Skin epidermis (tissue), 12 donors: ENCODE measurements at regions not wholly inside any gene's neighbourhood (a gene's known extent, or its start where the extent isn't known, plus 50 kb on each side); places are given as distances from the start of the nearest gene placed in this dataset.

ENCODE experiments used
- H3K27ac ChIP-seq, 21 experiments: fragments of 200-600 bp; sonication (generic) in 11 of 21; one replicate each; pipeline ENCODE4 v1.5.0; 2020; ENCODE audit warnings: mild to moderate bottlenecking in 3 of 21, inconsistent platforms in 2 of 21, moderate library complexity in 2 of 21
- H3K4me3 ChIP-seq, 7 experiments: fragments of 200-600 bp; sonication (generic) in 2 of 7; one replicate each; pipeline ENCODE4 v1.5.0; 2020; ENCODE audit warnings: inconsistent platforms in 2 of 7, mild to moderate bottlenecking in 2 of 7, moderate library complexity in 1 of 7

DNA sequence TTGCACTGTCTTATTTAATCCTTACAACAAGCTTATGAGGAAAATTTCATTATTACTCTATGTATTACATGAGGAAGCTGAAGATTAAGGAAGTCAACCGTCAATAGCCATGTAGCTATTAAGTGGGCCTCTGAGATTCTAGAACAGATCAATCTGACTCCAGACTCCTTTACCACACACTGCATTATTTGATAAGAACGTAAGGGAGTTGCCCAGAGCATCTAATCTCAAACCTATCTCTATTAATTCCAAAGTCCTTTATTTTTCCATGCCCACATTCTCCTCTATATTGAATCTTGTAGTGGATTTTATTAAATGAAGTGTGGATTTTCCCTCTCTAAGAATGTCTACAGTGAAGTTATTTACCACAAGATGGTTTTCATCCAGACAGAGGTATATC, 118.2 kb upstream of the MTAP start:
- H3K27ac ChIP-seq = peak overlapping the region in 13 of 21 experiments; percentile 2 to 72 (median 42)
- no peak overlapping the region for H3K4me3 ChIP-seq

DNA sequence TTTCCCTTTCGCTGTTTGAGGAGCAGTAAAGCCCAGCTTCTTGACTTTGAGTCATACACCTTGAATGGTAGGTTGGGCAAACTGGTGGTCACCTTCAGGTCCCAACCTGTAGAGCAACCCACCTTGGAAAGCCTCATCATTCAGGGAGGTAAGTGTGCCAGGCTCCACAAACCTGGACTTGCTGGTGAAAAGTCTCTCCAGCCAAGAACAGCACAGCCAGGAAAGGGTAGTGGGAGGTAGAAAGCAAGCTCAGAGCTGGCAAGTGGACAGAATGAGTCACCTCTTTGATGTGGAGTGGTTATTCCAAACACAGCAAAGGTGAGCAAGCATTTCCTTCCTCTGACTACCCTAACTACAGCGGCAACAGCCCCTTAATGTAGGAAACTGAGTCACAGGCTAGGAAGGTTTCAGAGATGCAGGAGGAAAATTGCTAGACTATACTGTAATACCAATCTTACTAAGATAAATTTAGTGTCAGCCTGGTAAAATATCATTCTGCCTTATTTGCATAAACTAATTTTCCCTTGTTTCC, 117.5 kb upstream of the MTAP start:
- Histone ChIP-seq H3K27ac (peak overlapping the region in 11 of 21 experiments; percentile 25 to 72 (median 49)), H3K4me3 (no peak overlapping the region)

DNA sequence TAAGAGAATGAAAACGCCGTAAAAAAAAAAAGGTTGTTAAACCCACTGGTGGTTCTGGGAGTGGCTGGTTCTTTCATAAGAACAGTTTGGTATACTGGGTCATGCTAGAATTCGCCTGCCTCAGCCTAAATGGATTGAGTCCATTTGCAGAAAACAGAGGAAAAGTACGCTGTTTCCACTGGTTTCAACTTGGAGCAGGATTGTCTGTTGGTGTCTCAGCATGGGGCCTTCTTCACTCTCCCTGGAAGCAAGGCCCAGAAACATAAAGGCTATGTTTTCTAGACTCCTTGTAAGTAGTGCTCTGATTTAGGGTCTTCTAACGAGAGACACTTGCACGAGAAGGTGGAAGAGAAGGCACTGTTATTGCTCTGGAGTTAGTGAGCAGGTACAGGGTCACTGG, 116.9 kb upstream of the MTAP start:
- no peak overlapping the region for H3K4me3 ChIP-seq
- H3K27ac ChIP-seq = peak overlapping the region in 10 of 21 experiments; percentile 6 to 62 (median 48)

DNA sequence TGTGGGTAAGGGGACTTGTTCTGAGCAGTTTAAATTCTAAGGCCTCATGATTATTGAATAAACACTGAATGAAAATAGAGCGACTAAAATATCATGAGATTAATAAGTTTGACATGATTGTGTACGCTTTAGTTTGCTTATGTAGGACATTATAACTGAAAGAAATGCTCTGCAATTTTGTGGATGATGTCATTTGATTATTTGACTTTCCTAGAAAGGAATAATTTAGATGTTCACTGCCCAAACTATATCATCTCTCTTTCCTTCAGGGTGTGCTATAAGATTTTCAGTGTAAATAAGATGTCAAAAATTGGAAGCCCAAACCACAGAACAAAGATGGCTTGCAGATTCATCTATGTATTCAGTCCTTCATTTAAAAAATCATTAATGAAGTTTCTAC, 115.7 kb upstream of the MTAP start:
- H3K27ac ChIP-seq = no peak overlapping the region
- H3K4me3 ChIP-seq = no peak overlapping the region

DNA sequence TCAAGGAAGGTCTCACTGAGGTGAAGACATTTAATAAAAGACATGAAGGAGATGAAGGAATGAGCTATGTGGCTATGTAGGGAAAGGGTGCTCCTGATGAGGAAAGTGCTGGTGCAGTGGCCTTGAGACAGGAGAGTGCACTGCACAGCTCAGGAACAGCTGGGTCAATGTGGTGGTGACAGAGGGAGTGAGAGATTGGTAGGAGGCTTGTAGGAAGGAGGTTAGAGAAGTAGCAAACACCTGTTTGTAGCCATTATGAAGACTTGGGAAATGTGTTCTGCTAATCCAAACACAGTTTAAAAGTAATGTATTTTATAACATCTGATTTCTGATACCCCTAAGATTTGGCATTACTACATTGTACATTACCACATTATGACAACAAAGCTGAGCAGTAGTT, 115.1 kb upstream of the MTAP start:
- peak overlapping the region in 6 of 21 experiments; percentile 3 to 75 (median 62) for H3K27ac ChIP-seq
- H3K4me3 ChIP-seq = no peak overlapping the region

DNA sequence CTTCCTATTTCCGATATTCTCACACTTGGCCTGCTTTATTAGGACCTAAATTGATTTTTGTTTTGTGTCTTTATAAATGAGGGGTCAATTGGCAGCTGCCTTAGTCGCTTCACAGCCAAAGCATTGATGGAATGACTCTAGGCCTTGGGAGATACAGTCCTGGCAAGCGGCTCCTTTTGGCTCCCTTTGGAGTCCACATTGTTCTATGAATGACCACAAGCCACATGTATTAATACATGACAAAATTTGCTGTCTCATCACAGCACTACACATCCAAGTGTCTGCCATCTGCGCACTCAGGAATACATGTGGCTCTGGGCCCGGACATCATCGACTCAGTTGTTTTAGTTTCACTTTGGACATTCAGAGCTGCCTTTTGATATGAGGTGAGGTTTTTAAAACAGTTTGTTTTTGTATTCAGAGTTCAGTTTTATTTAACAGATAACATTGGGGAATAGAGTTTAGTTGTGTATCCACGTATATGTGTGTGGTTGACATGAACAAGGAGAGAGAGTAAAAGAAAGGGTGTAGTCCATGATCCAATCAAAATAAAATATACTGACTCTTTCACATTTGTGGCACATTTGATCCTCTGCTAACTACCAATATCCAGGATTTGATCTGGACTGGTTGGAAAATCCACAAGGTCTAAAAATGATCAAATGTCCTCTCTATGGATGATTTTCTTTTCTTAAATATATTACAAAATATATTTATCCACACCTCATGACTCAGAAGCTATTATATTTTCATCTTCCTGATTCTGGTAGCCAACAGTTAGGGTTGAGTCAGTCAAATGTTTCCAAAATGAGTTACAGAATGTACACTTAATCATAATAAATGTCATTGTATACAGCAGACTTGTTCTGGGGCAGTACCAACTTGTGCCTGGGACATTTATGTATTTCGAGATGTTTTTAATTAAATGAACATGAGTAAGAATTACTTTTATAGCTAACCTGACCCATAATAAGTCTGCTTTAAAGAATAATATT, 114.0 kb upstream of the MTAP start:
- H3K27ac ChIP-seq = peak overlapping the region in 16 of 21 experiments; percentile 3 to 75 (median 51)
- peak overlapping the region in 1 of 7 experiments; percentile 14 for H3K4me3 ChIP-seq

DNA sequence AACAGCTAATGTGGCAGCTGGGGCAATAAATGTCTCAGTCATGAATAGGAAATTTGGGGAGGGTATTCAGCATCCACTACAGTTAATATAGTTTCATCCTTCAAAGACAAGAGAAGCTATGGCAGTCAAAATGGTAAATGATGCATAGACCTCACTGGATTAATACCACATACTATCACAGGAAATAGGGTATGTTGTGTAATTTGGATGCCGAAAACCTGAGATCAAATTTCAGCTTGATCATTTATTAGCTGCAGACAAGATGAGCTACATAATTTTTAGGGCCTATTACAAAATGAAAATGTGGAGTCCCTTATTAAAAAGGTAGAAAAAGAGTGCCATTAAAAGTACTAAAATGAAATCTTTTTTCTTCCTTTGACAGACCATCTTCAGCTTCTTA, 112.6 kb upstream of the MTAP start:
- peak overlapping the region in 9 of 21 experiments; percentile 1 to 75 (median 62) for H3K27ac ChIP-seq
- no peak overlapping the region for H3K4me3 ChIP-seq

DNA sequence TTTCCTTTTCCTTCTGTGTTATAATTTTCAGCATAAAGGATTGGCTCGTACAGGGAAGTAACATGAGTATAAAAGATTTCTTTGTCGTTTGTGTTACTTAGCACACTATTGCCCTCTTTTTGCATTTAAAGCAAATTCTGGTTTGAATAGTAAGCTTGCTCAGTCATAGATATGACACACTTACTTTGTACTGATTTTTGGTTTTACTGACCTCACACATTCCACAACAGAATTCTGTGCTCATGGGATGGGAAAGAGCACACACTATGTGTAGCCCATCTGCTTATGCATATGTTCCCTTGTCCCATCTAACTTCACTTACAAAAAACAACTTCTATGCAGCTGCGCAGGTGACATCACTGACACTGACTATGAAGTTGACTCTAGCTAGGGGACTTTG, 111.9 kb upstream of the MTAP start:
- no peak overlapping the region for H3K4me3 ChIP-seq
- no peak overlapping the region for H3K27ac ChIP-seq

DNA sequence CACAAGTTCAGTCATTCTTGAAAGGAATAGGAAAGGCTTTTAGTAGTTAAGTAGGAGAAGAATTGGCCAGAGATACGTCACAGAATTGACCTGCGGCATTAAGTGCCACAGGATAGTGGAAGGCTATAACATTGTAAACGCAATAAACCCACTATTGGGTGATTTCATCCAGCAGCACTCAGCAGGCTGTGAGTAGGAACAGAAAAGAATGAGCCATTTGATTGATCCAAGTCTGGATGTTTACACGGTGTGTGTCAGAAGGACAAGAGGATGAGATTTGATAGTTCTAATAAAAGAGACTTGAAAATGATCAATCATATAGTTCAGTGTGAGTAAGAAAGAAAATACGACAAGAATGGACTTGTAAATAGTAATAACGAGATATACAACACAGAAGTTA, 110.0 kb upstream of the MTAP start:
- Histone ChIP-seq H3K27ac (no peak overlapping the region), H3K4me3 (no peak overlapping the region)

DNA sequence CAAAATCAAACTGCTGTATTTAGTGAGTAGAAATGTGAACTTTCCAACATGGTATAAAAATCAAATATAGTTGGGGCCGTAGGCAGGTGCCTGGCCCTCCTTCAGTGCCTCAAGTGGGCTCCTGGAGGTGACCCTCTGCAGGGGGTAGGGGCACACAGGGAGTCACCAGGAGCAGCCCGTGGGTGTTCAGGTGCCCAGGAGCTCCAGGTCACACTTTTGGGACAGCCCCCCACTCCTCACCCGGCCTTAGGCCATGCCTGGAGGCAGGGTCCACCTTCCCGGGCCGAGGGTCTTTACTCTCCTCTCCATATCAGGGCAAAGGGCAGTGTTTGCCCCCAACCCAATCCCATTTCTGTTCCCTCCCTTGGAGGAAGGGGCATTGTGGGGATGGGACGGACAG, 108.0 kb upstream of the MTAP start:
- no peak overlapping the region for H3K27ac ChIP-seq
- no peak overlapping the region for H3K4me3 ChIP-seq

DNA sequence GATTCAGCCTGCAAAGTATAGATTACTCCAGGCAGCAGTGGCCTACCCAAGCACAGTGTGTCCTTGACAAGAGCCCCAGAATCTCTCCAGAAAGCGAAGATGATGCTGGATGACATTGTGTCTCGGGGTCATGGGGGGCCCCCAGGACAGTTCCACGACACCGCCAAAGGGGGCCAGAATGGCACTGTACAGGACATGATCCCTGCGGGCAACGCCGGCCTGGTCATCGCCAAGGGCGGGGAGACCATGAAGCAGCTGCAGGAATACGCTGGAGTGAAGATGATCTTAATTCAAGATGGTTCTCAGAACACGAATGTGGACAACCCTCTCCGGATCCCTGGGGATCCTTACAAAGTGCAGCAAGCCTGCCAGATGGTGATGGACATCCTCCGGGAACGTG, 107.0 kb upstream of the MTAP start:
- Histone ChIP-seq H3K27ac (no peak overlapping the region), H3K4me3 (no peak overlapping the region)

DNA sequence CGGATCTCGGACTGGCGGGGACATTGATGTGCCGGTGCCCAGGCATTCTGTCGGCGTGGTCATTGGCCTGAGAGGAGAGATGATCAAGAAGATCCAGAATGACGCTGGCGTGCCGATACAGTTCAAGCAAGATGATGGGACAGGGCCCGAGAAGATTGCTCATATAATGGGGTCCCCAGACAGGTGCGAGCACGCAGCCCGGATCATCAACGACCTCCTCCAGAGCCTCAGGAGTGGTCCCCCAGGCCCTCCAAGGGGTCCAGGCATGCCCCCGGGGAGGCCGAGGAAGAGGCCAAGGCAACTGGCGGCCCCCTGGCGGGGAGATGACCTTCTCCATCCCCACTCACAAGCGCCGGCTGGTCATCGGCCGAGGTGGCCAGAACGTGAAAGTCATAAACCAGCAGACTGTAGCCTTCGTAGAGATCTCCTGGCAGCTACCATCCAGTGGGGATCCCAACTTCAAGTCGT, 106.5 kb upstream of the MTAP start:
- no peak overlapping the region for H3K4me3 ChIP-seq
- H3K27ac ChIP-seq = no peak overlapping the region

DNA sequence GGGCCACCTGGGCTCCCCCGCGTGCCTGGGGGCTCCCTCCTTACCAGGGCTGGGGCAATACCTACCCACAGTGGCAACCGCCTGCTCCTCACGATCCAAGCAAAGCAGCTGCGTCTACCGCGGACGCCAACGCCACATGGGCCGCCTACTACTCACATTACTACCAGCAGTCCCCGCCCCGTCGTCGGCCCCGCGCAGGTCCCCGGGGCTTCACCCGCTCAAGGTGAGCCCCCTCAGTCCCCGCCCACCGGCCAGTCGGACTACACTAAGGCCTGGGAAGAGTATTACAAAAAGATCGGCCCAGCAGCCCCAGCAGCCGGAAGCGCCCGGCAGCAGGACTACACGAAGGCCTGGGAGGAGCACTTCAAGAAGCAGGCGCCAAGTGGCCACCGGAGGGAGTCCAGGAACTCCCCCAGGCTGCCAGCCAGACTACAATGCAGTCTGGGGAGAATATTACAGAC, 106.0 kb upstream of the MTAP start:
- H3K4me3 ChIP-seq = no peak overlapping the region
- no peak overlapping the region for H3K27ac ChIP-seq

DNA sequence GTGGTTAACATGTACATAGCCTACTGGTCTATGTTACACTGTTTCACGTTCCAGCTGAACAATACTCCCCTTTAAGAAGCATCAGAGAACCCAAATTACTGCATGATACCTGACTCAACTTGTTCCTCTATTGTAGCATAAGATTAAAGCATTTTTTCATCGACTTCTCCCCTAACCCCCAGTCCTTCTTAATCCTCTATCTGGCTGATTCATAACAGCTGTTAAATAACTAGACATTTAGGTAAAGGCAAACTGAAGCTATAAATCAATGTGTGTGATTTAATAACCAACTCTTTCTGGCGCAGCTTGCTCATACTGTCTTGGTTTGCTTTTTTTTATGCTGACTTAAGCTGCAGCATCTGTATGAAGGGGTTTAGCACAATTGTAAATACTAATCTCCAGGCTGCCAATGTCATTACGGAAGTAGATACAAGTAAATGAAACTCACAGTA, 94.2 kb upstream of the MTAP start:
- no peak overlapping the region for H3K4me3 ChIP-seq
- H3K27ac ChIP-seq = peak overlapping the region in 3 of 21 experiments; percentile 30 to 54 (median 46)

DNA sequence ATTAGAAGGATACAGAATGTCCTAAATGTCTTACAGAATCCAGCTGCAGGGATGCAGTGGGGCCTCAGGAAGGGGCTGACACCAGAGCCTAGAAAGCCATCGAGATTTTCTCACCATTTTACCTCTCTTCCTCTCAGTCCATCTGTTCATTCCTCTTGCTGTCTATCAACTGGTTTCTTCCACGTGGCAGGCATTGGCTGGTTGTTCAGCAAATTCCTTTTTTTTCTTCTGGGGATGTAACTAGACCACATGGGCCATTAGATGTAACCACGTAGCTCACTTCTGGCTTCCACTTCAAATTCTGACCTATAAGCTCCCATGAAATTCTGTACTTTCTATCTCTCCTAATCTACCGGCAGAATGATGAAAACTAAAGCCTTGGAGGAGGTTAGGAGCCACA, 93.6 kb upstream of the MTAP start:
- peak overlapping the region in 3 of 21 experiments; percentile 30 to 54 (median 46) for H3K27ac ChIP-seq
- no peak overlapping the region for H3K4me3 ChIP-seq

DNA sequence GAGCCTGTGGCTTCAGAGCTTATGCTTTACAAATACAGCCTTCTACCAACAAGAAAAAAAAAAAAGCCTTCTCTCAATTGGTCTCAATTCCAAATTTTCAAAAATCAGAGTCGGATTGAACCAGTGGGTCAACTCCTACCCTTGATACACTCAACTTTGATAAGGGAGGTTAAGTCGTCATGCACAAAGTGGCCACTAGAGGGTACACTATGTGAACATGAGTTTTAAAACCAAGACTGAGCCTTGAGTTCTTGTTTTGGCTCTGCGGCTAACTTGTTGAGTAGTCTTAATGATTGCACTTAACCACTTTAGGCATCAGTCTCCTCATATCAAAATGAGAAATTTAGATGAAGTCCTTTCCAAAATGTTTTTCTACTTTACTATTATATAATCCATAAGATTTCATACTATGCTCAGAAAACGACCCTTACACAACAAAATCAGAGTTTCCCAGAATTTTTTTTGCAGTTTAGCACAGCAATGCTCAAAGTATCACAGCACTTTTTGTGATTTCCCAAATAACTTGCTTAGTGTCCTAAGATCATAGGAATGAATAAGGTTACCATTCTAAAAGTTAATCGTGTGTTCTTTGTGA, 92.9 kb upstream of the MTAP start:
- H3K27ac ChIP-seq = peak overlapping the region in 3 of 21 experiments; percentile 30 to 54 (median 46)

DNA sequence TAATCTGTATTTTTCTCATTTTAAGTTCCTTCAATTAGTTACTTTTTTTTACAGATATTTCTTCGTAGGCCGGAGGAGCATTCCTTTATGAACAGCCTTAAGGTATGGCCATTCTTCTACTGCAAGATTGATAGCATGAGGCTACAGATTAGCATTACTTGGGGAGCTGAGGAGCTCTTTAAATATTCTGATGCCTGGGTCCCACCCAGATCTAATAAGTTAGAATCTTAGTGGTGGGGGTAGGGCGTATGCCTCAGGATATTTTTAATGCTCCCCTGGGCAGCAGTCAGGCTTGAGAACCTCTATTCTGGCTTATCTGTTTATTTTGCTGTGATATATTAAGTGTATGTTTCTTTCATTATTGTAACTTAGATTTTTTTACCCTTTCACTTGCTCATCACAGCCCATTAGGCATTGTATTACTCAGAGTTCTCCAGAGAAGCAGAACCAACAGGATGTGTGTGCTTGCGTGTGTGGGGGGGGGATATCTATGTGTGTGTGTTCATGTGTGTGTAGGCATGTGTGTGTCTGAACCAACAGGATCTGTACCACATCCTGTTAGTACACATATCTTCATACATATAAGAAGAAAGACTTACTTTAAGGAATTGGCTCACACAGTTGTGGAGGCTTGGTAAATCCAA, 91.8 kb upstream of the MTAP start:
- no peak overlapping the region for H3K4me3 ChIP-seq
- H3K27ac ChIP-seq = peak overlapping the region in 6 of 21 experiments; percentile 12 to 65 (median 32)

More for the DNA sequence above, 92.9 kb upstream of the MTAP start:
- H3K4me3 ChIP-seq = no peak overlapping the region

DNA sequence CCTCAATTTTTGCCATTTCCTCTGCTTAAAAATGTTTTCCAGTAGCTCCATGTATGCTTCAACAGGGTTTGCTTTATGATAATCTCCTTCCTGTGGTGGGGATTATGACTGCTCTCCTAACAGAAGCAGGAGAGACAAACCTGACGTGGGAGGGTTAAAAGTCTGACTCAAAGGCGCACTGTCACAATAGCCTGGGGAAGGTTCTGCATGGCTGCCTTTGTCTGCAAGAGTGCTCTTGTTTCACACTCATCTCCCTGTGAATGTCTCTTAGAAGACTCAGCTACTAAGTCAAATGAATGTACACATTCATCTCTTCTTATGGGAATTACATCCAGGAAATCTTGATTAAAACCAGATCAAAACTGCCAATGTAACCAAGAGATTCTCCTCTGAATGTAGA, 90.9 kb upstream of the MTAP start:
- H3K27ac ChIP-seq = peak overlapping the region in 5 of 21 experiments; percentile 12 to 65 (median 39)

DNA sequence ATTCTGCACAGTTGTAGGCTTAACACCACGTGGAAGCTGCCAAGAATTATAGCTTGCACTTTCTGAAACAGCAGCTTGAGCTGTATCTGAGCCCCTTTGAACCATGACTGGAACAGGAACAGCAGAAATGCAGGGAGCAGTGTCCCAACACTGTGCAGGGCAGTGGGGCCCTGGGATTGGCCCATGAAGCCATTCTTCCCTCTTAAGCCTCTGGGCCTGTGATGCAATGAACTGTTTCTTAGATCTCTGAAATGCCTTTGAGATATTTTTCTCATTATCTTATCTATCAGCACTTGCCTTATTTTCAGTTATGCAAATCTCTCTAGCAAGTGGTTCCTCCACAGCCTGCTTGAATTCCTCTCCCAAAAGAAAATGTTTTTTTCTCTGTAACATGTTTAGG, 87.0 kb upstream of the MTAP start:
- no peak overlapping the region for H3K27ac ChIP-seq
- H3K4me3 ChIP-seq = no peak overlapping the region

More for the DNA sequence above, 90.9 kb upstream of the MTAP start:
- no peak overlapping the region for H3K4me3 ChIP-seq

DNA sequence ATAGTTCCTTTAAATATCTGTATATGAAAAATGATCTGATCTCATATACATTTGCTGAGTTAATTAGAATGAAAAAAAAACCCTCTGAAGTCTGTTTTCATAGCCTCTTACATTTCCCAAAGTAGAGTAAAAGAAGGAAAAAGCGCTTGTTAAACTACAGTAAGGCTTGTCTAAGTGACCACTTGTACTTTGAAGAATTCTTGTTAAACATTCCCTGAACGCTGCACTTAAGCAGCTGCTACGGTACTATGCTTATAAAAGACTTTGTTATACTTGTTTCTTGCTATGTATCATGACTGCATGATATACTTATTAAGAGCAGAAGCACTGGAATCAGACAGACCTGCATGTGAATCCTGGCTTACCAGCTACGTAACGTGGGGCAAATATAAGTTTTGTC, 81.7 kb upstream of the MTAP start:
- H3K27ac ChIP-seq = no peak overlapping the region
- H3K4me3 ChIP-seq = no peak overlapping the region
